Lung (tissue), 11 donors: ENCODE measurements at regions not wholly inside any gene's neighbourhood (a gene's known extent, or its start where the extent isn't known, plus 50 kb on each side); places are given as distances from the start of the nearest gene placed in this dataset.

Experiments used
- ATAC-seq: fragments of 200-7000 bp; cut with Tn5 transposase; one replicate; pipeline ENCODE4 v1.9.1; 2020; ENCODE audit warnings: moderate number of reproducible peaks; ENCODE audit not compliant: insufficient read depth, low FRiP score
- DNase-seq, 3 donors: peaks; one replicate each; pipeline ENCODE4 v3.0.0-alpha.2; 2013 to 2017
- H3K27ac ChIP-seq, 2 donors: one replicate each; pipeline ENCODE4 v1.5.1; 2013; ENCODE audit warnings: mild to moderate bottlenecking in 2 of 2, moderate library complexity in 2 of 2, control low read depth in 1 of 2, inconsistent platforms in 1 of 2, low read depth in 1 of 2, low read length in 1 of 2
- H3K27me3 ChIP-seq, 3 donors: one replicate each; pipeline ENCODE4 v1.5.1; 2013; ENCODE audit warnings: low read length in 2 of 3; ENCODE audit not compliant: control insufficient read depth in 3 of 3, insufficient read depth in 3 of 3
- H3K36me3 ChIP-seq, 4 donors: one replicate each; pipeline ENCODE4 v1.5.1; 2013; ENCODE audit warnings: low read length in 4 of 4, mild to moderate bottlenecking in 1 of 4, moderate library complexity in 1 of 4; ENCODE audit not compliant: control insufficient read depth in 4 of 4, insufficient read depth in 4 of 4
- H3K4me1 ChIP-seq, 5 donors: one replicate each; pipeline ENCODE4 v1.5.1; 2013; ENCODE audit warnings: low read length in 5 of 5, mild to moderate bottlenecking in 2 of 5, moderate library complexity in 1 of 5; ENCODE audit not compliant: control insufficient read depth in 5 of 5, insufficient read depth in 5 of 5
- H3K4me3 ChIP-seq: one replicate; pipeline ENCODE4 v1.5.1; 2013; ENCODE audit warnings: mild to moderate bottlenecking, control low read depth, moderate library complexity
- H3K9ac ChIP-seq, 2 donors: one replicate each; pipeline ENCODE4 v1.5.1; 2013; ENCODE audit warnings: low read length in 2 of 2, control low read depth in 1 of 2; ENCODE audit not compliant: insufficient read depth in 1 of 2
- H3K9me3 ChIP-seq, 4 donors: one replicate each; pipeline ENCODE4 v1.5.1; 2013; ENCODE audit warnings: low read length in 3 of 4, mild to moderate bottlenecking in 1 of 4, moderate library complexity in 1 of 4; ENCODE audit not compliant: control insufficient read depth in 4 of 4, insufficient read depth in 3 of 4
- WGBS, 2 donors: extraction: QIAGEN DNeasy Blood & Tissue Kit; methylation state at CpG; one replicate each; pipeline ENCODE4 v1.1.7; 2013; 5-methylcytosine and 5-hydroxymethylcytosine counted together
- TF ChIP-seq, protein P1 (sequence below): IDR thresholded peaks from 2 replicates; pipeline ENCODE4 v1.5.1; 2012; ENCODE audit warnings: mild to moderate bottlenecking; ENCODE audit errors: control extremely low read depth, extremely low read depth
- donor health status: control.
- donor health status: control.
- donor health status: Bipolar disorder and iron deficiency.
- donor health status: healthy.
- donor health status: DM: yes; HTN: yes; CAD: no.

DNA sequence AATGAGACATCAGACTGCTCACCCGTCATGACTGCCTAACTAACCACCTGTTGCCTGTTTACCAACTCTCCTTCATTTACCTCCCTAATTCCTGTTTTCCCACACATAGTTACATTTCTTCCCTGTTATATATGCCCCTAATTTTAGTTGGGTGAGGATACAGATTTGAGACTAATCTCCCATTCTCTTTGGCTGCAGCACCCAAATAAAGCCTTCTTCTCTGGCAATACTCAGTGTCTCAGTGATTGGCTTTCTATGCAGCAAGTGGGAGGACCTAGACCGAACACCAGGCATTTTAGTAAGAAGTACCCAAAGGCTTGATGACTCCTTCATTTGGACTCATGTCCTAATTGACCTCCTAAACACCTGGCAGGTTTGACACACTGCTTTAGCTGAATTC lies 147.2 kb downstream of the TRIB2 start:
- Histone ChIP-seq H3K4me3 (no peak overlapping the region), H3K36me3 (no peaks in the 10 kb centered on the region), H3K27me3 (no peaks in the 10 kb centered on the region), H3K4me1 (peaks cover 0 to 3% (median 0%) of the 10 kb centered on the region in 5 donors), H3K9me3 (peaks cover 0 to 5% (median 2%) of the 10 kb centered on the region in 4 donors), H3K27ac (no peak overlapping the region), H3K9ac (no peak overlapping the region)
- no peak for ATAC-seq
- TF ChIP-seq, protein P1, sequence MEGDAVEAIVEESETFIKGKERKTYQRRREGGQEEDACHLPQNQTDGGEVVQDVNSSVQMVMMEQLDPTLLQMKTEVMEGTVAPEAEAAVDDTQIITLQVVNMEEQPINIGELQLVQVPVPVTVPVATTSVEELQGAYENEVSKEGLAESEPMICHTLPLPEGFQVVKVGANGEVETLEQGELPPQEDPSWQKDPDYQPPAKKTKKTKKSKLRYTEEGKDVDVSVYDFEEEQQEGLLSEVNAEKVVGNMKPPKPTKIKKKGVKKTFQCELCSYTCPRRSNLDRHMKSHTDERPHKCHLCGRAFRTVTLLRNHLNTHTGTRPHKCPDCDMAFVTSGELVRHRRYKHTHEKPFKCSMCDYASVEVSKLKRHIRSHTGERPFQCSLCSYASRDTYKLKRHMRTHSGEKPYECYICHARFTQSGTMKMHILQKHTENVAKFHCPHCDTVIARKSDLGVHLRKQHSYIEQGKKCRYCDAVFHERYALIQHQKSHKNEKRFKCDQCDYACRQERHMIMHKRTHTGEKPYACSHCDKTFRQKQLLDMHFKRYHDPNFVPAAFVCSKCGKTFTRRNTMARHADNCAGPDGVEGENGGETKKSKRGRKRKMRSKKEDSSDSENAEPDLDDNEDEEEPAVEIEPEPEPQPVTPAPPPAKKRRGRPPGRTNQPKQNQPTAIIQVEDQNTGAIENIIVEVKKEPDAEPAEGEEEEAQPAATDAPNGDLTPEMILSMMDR, result no peak
- no peak for DNase-seq
- WGBS, 2 donors, result 92 to 96% methylated on average over 2 of the region's 2 CpGs

DNA sequence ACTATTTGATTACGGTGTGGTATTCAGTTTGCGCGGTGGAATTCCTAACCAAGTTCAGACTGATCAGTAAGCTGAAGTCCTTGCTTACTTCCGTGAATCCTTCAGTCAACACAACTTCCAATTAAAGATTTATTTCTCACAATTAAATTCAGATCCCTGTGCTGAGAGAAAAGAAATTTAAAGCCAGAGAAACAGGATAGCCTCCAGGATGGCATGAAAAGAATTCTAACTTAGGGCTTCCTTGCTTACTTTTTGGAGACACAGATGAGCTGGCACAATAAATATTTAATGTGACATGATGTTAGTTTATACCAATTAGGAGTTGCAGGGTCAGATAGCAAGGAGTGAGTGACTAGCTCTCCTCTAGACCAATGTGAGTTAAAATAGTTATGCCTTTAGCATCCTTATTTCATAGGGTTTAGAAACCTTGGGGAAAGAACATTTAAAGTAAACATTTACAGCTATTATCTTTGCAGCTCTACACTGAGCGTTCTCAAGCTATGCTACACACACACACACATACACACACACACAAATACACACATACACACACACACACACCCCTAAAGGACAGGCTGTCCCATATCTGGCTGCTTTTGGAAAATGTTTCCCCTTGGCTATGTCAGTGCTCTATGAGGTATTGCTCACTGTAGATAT lies 151.0 kb downstream of the TRIB2 start:
- H3K36me3 ChIP-seq, result no peaks in the 10 kb centered on the region
- H3K9ac ChIP-seq, result no peak overlapping the region
- no peak overlapping the region for H3K27ac ChIP-seq
- no peak overlapping the region for H3K4me3 ChIP-seq
- H3K4me1 ChIP-seq, result peaks cover 0 to 3% (median 0%) of the 10 kb centered on the region in 5 donors
- peaks cover 0 to 5% (median under 1%) of the 10 kb centered on the region in 4 donors for H3K9me3 ChIP-seq
- peak in 2 of 3 donors; percentile 10 to 13 for DNase-seq
- ATAC-seq, result no peak
- 83 to 87% methylated on average over 5 of the region's 5 CpGs for WGBS, 2 donors
- TF ChIP-seq, protein P1, result no peak
- H3K27me3 ChIP-seq, result no peaks in the 10 kb centered on the region

DNA sequence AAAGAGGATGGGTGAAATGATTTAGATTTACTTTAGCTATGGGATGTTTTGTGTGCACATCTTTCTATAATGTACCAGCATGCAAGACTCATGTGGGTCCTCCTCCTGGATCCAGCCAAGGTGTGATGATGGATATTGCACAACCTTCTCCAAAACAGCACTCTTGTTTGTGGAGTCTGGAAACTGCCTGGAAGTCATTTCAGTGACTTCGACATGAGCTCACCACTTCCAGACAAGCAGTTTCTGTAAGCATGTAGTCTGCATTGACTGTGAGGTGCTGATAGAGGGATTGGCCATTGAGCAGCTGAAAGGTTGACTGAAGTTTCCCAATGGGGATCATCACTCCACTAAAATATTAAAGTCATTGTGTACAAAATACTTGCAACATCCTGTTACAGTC lies 154.0 kb downstream of the TRIB2 start:
- Histone ChIP-seq H3K4me3 (no peak overlapping the region), H3K9me3 (no peaks in the 10 kb centered on the region), H3K4me1 (peaks cover 0 to 3% (median 0%) of the 10 kb centered on the region in 5 donors), H3K36me3 (no peaks in the 10 kb centered on the region), H3K9ac (no peak overlapping the region), H3K27ac (no peak overlapping the region), H3K27me3 (no peaks in the 10 kb centered on the region)
- TF ChIP-seq, protein P1, result no peak
- no peak for ATAC-seq
- 78 to 97% methylated on average over 1 of the region's 1 CpG for WGBS, 2 donors
- DNase-seq, result no peak
